HFFc6 (cell line): ENCODE measurements at regions not wholly inside any gene's neighbourhood (a gene's known extent, or its start where the extent isn't known, plus 50 kb on each side); places are given as distances from the start of the nearest gene placed in this dataset.

Experiments
- DNase-seq: peaks from one replicate; pipeline ENCODE4 v3.0.0-alpha.2; 2018
- H3K27ac Mint-ChIP-seq: 2 replicates; pipeline ENCODE4 v1.8.0; 2020; ENCODE audit warnings: mild to moderate bottlenecking, mixed read lengths
- H3K27me3 Mint-ChIP-seq: 2 replicates; pipeline ENCODE4 v1.8.0; 2021; ENCODE audit warnings: mild to moderate bottlenecking, moderate library complexity, mixed read lengths; ENCODE audit not compliant: insufficient read depth
- H3K36me3 Mint-ChIP-seq: 2 replicates; pipeline ENCODE4 v1.8.0; 2021; ENCODE audit warnings: low read depth, mixed read lengths
- H3K4me1 Mint-ChIP-seq: 2 replicates; pipeline ENCODE4 v1.8.0; 2020; ENCODE audit warnings: low read depth, mixed read lengths
- H3K4me3 Mint-ChIP-seq: 2 replicates; pipeline ENCODE4 v1.8.0; 2020; ENCODE audit warnings: mild to moderate bottlenecking, moderate library complexity, mixed read lengths
- H3K9me3 Mint-ChIP-seq: 2 replicates; pipeline ENCODE4 v1.8.0; 2020; ENCODE audit warnings: mild to moderate bottlenecking, mixed read lengths
- CTCF ChIP-seq: fragments of 200-600 bp; sonication (generic); IDR thresholded peaks from 2 replicates; pipeline ENCODE4 v1.5.0; 2021; ENCODE audit warnings: antibody characterized with exemption, mild to moderate bottlenecking

GRCh38 chr11:122007601-122008071, 108.4 kb downstream of the BLID start:
- TF ChIP-seq CTCF = no peak
- Mint-ChIP-seq H3K36me3 (no peaks in the 10 kb centered on the region), H3K27me3 (no peaks in the 10 kb centered on the region; the same call in 1 of the 2 replicates), H3K27ac (no peak overlapping the region), H3K4me1 (no peaks in the 10 kb centered on the region), H3K9me3 (no peaks in the 10 kb centered on the region), H3K4me3 (no peak overlapping the region)
- DNase-seq = no peak

- H3K27me3 Mint-ChIP-seq = no peaks in the 10 kb centered on the region; the same call in 1 of the 2 replicates
- no peaks in the 10 kb centered on the region for H3K4me1 Mint-ChIP-seq
- no peak for DNase-seq
- no peaks in the 10 kb centered on the region for H3K9me3 Mint-ChIP-seq
- no peak overlapping the region for H3K27ac Mint-ChIP-seq
- TF ChIP-seq CTCF = no peak
- no peaks in the 10 kb centered on the region for H3K36me3 Mint-ChIP-seq
- H3K4me3 Mint-ChIP-seq = no peak overlapping the region
Observed at GRCh38 chr11:122004446-122004845, 111.6 kb downstream of the BLID start.

GRCh38 chr11:122002926-122003325, 113.1 kb downstream of the BLID start:
- TF ChIP-seq CTCF = no peak
- H3K36me3 Mint-ChIP-seq = no peaks in the 10 kb centered on the region
- no peaks in the 10 kb centered on the region for H3K4me1 Mint-ChIP-seq
- no peak for DNase-seq
- no peak overlapping the region for H3K4me3 Mint-ChIP-seq
- H3K27me3 Mint-ChIP-seq = no peaks in the 10 kb centered on the region; the same call in 1 of the 2 replicates
- no peak overlapping the region for H3K27ac Mint-ChIP-seq
- H3K9me3 Mint-ChIP-seq = no peaks in the 10 kb centered on the region

GRCh38 chr11:122002047-122002446, 114.0 kb downstream of the BLID start:
- no peak for TF ChIP-seq CTCF
- Mint-ChIP-seq H3K27ac (no peak overlapping the region), H3K27me3 (no peaks in the 10 kb centered on the region; the same call in 1 of the 2 replicates), H3K9me3 (no peaks in the 10 kb centered on the region), H3K4me3 (no peak overlapping the region), H3K36me3 (no peaks in the 10 kb centered on the region), H3K4me1 (no peaks in the 10 kb centered on the region)
- no peak for DNase-seq

GRCh38 chr11:121999651-122000050, 116.4 kb downstream of the BLID start:
- Mint-ChIP-seq H3K36me3 (peaks cover 2% of the 10 kb centered on the region), H3K4me3 (no peak overlapping the region), H3K9me3 (peaks cover under 1% of the 10 kb centered on the region), H3K4me1 (no peaks in the 10 kb centered on the region), H3K27me3 (no peaks in the 10 kb centered on the region), H3K27ac (no peak overlapping the region)
- no peak for DNase-seq
- TF ChIP-seq CTCF = no peak

- no peak for DNase-seq
- Mint-ChIP-seq H3K4me1 (no peaks in the 10 kb centered on the region), H3K27me3 (no peaks in the 10 kb centered on the region), H3K4me3 (no peak overlapping the region), H3K9me3 (peaks cover 8% of the 10 kb centered on the region), H3K36me3 (peaks cover 10% of the 10 kb centered on the region), H3K27ac (no peak overlapping the region)
- TF ChIP-seq CTCF = no peak
Observed at GRCh38 chr11:121996574-121996973, 119.4 kb downstream of the BLID start.
